ENCODE measurements at regions not wholly inside any gene's neighbourhood (a gene's known extent, or its start where the extent isn't known, plus 50 kb on each side); places are given as distances from the start of the nearest gene placed in this dataset.

- TF ChIP-seq, protein P1, sequence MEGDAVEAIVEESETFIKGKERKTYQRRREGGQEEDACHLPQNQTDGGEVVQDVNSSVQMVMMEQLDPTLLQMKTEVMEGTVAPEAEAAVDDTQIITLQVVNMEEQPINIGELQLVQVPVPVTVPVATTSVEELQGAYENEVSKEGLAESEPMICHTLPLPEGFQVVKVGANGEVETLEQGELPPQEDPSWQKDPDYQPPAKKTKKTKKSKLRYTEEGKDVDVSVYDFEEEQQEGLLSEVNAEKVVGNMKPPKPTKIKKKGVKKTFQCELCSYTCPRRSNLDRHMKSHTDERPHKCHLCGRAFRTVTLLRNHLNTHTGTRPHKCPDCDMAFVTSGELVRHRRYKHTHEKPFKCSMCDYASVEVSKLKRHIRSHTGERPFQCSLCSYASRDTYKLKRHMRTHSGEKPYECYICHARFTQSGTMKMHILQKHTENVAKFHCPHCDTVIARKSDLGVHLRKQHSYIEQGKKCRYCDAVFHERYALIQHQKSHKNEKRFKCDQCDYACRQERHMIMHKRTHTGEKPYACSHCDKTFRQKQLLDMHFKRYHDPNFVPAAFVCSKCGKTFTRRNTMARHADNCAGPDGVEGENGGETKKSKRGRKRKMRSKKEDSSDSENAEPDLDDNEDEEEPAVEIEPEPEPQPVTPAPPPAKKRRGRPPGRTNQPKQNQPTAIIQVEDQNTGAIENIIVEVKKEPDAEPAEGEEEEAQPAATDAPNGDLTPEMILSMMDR (conservative IDR thresholded peaks at IDR 0.05; ENCODE audit: low read length) = no peak
- no peak for TF ChIP-seq EZH2phosphoT487 (IDR thresholded peaks at IDR 0.05; ENCODE audit: borderline replicate concordance)
- H3K4me1 ChIP-seq (ENCODE audit: insufficient read depth, low read length, poor library complexity, severe bottlenecking) = no peaks in the 10 kb centered on the region
- H3K4me3 ChIP-seq (ENCODE audit: low read length, poor library complexity, severe bottlenecking) = no peak overlapping the region
- no peaks in the 10 kb centered on the region for H3K9me2 ChIP-seq (replicated peaks; ENCODE audit: low read depth, low read length)
- H3K27me3 ChIP-seq (ENCODE audit: insufficient read depth, low read length, poor library complexity, severe bottlenecking) = no peaks in the 10 kb centered on the region
- no peak overlapping the region for H3K9ac ChIP-seq (ENCODE audit: low read depth, low read length, poor library complexity, severe bottlenecking)
- no peaks in the 10 kb centered on the region for H3K36me3 ChIP-seq (ENCODE audit: insufficient read depth, low read length)
- no peaks in the 10 kb centered on the region for H4K20me1 ChIP-seq (ENCODE audit: insufficient read depth, low read length, poor library complexity, severe bottlenecking)
- H3K79me2 ChIP-seq (ENCODE audit: insufficient read depth, low read length) = no peaks in the 10 kb centered on the region
- no peak overlapping the region for H2AFZ ChIP-seq (ENCODE audit: low read length)
- no peaks in the 10 kb centered on the region for H3K9me3 ChIP-seq (ENCODE audit: insufficient read depth, low read depth, low read length)
- H3K4me2 ChIP-seq (ENCODE audit: low read depth, low read length, poor library complexity, severe bottlenecking) = no peak overlapping the region
- H3F3A ChIP-seq (ENCODE audit: low read depth) = no peaks in the 10 kb centered on the region
Measured at GRCh38 chr9:29968831-29969230, 2395.6 kb upstream of the C9orf72 start.

GRCh38 chr9:29969408-29969807, 2396.1 kb upstream of the C9orf72 start:
- TF ChIP-seq, protein P1 (conservative IDR thresholded peaks at IDR 0.05; ENCODE audit: low read length) = no peak
- no peak for TF ChIP-seq EZH2phosphoT487 (IDR thresholded peaks at IDR 0.05; ENCODE audit: borderline replicate concordance)
- H3K4me3 ChIP-seq (ENCODE audit: low read length, poor library complexity, severe bottlenecking) = no peak overlapping the region
- H3K9me2 ChIP-seq (replicated peaks; ENCODE audit: low read depth, low read length) = no peaks in the 10 kb centered on the region
- H3K27me3 ChIP-seq (ENCODE audit: insufficient read depth, low read length, poor library complexity, severe bottlenecking) = no peaks in the 10 kb centered on the region
- no peak overlapping the region for H3K9ac ChIP-seq (ENCODE audit: low read depth, low read length, poor library complexity, severe bottlenecking)
- H3F3A ChIP-seq (ENCODE audit: low read depth) = no peaks in the 10 kb centered on the region
- H2AFZ ChIP-seq (ENCODE audit: low read length) = no peak overlapping the region
- H3K9me3 ChIP-seq (ENCODE audit: insufficient read depth, low read depth, low read length) = no peaks in the 10 kb centered on the region
- no peaks in the 10 kb centered on the region for H3K79me2 ChIP-seq (ENCODE audit: insufficient read depth, low read length)
- no peaks in the 10 kb centered on the region for H3K36me3 ChIP-seq (ENCODE audit: insufficient read depth, low read length)
- no peaks in the 10 kb centered on the region for H4K20me1 ChIP-seq (ENCODE audit: insufficient read depth, low read length, poor library complexity, severe bottlenecking)
- no peak overlapping the region for H3K4me2 ChIP-seq (ENCODE audit: low read depth, low read length, poor library complexity, severe bottlenecking)
- H3K4me1 ChIP-seq (ENCODE audit: insufficient read depth, low read length, poor library complexity, severe bottlenecking) = no peaks in the 10 kb centered on the region

GRCh38 chr9:29969856-29970647, 2396.8 kb upstream of the C9orf72 start:
- Histone ChIP-seq H3K9me3 (ENCODE audit: insufficient read depth, low read depth, low read length) (no peaks in the 10 kb centered on the region), H3K9me2 (replicated peaks; ENCODE audit: low read depth, low read length) (no peaks in the 10 kb centered on the region), H3F3A (ENCODE audit: low read depth) (no peaks in the 10 kb centered on the region), H3K9ac (ENCODE audit: low read depth, low read length, poor library complexity, severe bottlenecking) (no peak overlapping the region), H3K27me3 (ENCODE audit: insufficient read depth, low read length, poor library complexity, severe bottlenecking) (no peaks in the 10 kb centered on the region), H3K4me3 (ENCODE audit: low read length, poor library complexity, severe bottlenecking) (no peak overlapping the region), H3K79me2 (ENCODE audit: insufficient read depth, low read length) (no peaks in the 10 kb centered on the region), H2AFZ (ENCODE audit: low read length) (no peak overlapping the region), H3K4me1 (ENCODE audit: insufficient read depth, low read length, poor library complexity, severe bottlenecking) (no peaks in the 10 kb centered on the region), H4K20me1 (ENCODE audit: insufficient read depth, low read length, poor library complexity, severe bottlenecking) (no peaks in the 10 kb centered on the region), H3K36me3 (ENCODE audit: insufficient read depth, low read length) (no peaks in the 10 kb centered on the region), H3K4me2 (ENCODE audit: low read depth, low read length, poor library complexity, severe bottlenecking) (no peak overlapping the region)
- TF ChIP-seq EZH2phosphoT487 (IDR thresholded peaks at IDR 0.05; ENCODE audit: borderline replicate concordance) = no peak
- TF ChIP-seq, protein P1 (conservative IDR thresholded peaks at IDR 0.05; ENCODE audit: low read length) = no peak

All from Loucy (cell line).